ENCODE measurements at regions not wholly inside any gene's neighbourhood (a gene's known extent, or its start where the extent isn't known, plus 50 kb on each side); places are given as distances from the start of the nearest gene placed in this dataset.

DNA sequence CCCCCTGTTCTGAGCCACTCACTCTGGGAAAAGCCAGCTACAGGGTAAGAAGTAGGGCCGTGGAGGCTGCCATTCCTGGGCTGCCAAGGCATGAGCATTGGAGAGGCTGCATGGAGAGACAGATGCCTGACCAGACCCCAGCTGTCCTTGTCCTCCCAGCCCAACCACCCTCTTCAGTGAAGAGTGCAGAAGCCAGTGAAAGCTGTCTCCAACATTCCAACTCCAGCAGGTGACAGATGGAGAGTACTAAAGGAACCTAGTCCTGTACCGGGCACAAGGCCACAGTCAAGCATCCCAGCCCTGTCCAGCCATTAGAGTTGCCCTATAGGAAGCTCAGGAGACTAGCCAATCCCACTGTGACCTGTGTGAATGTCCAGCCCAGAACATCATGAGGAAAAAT lies 165.1 kb downstream of the DIRAS2 start:
- no peaks in the 10 kb centered on the region for H4K20me1 ChIP-seq (ENCODE audit: insufficient read depth, poor library complexity, severe bottlenecking)
- no peaks in the 10 kb centered on the region for H3K36me3 ChIP-seq (replicated peaks; ENCODE audit: insufficient read depth, low read depth)
- no peak for TF ChIP-seq EZH2phosphoT487 (IDR thresholded peaks at IDR 0.05; ENCODE audit: low read depth, severe bottlenecking, unreplicated experiment)
- TF ChIP-seq, protein P1, sequence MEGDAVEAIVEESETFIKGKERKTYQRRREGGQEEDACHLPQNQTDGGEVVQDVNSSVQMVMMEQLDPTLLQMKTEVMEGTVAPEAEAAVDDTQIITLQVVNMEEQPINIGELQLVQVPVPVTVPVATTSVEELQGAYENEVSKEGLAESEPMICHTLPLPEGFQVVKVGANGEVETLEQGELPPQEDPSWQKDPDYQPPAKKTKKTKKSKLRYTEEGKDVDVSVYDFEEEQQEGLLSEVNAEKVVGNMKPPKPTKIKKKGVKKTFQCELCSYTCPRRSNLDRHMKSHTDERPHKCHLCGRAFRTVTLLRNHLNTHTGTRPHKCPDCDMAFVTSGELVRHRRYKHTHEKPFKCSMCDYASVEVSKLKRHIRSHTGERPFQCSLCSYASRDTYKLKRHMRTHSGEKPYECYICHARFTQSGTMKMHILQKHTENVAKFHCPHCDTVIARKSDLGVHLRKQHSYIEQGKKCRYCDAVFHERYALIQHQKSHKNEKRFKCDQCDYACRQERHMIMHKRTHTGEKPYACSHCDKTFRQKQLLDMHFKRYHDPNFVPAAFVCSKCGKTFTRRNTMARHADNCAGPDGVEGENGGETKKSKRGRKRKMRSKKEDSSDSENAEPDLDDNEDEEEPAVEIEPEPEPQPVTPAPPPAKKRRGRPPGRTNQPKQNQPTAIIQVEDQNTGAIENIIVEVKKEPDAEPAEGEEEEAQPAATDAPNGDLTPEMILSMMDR (IDR thresholded peaks at IDR 0.05; ENCODE audit: poor library complexity), result no peak
- TF ChIP-seq EZH2 (IDR thresholded peaks at IDR 0.05; ENCODE audit: borderline replicate concordance), result no peak
- WGBS (ENCODE audit: low lambda C conversion rate, missing lambda C conversion rate), result 88% methylated on average over 2 of the region's 2 CpGs
- H3K4me1 ChIP-seq (ENCODE audit: insufficient read depth), result no peaks in the 10 kb centered on the region
- no peak for DNase-seq (ENCODE audit: low spot score)
- H2AFZ ChIP-seq, result no peak overlapping the region
- no peaks in the 10 kb centered on the region for H3K27me3 ChIP-seq
- H3K27ac ChIP-seq, result no peak overlapping the region
- no peaks in the 10 kb centered on the region for H3K9me2 ChIP-seq (replicated peaks; ENCODE audit: insufficient read depth)
- no peaks in the 10 kb centered on the region for H3K79me2 ChIP-seq
- no peaks in the 10 kb centered on the region for H3K9me3 ChIP-seq (ENCODE audit: low read depth)
- no peak overlapping the region for H3K4me3 ChIP-seq
- H3K4me2 ChIP-seq, result no peak overlapping the region

DNA sequence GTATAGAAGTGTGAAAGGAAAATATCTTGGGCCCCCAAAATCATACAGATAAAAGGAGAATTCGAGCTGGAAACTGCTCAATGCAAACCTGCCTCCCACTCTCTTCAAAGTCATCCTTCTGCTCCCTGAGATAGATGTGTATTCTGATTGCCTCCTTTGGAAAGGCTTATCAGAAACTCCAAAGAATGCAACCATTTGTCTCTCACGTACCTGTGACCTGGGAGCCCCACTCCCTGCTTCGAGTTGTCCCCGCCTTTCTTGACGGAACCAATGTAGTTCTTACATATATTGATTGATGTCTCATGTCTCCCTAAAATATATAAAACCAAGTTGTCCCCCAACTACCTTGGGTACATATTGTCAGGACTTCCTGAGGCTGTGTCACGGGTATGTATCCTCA lies 163.8 kb downstream of the DIRAS2 start:
- H3K27ac ChIP-seq, result no peak overlapping the region
- no peaks in the 10 kb centered on the region for H3K36me3 ChIP-seq (replicated peaks; ENCODE audit: insufficient read depth, low read depth)
- no peaks in the 10 kb centered on the region for H3K9me2 ChIP-seq (replicated peaks; ENCODE audit: insufficient read depth)
- no peaks in the 10 kb centered on the region for H4K20me1 ChIP-seq (ENCODE audit: insufficient read depth, poor library complexity, severe bottlenecking)
- DNase-seq (ENCODE audit: low spot score), result no peak
- no peak overlapping the region for H3K4me2 ChIP-seq
- WGBS (ENCODE audit: low lambda C conversion rate, missing lambda C conversion rate), result 48% methylated on average over 6 of the region's 6 CpGs
- H3K4me1 ChIP-seq (ENCODE audit: insufficient read depth), result no peaks in the 10 kb centered on the region
- TF ChIP-seq EZH2 (IDR thresholded peaks at IDR 0.05; ENCODE audit: borderline replicate concordance) (no peak), EZH2phosphoT487 (IDR thresholded peaks at IDR 0.05; ENCODE audit: low read depth, severe bottlenecking, unreplicated experiment) (no peak)
- TF ChIP-seq, protein P1 (IDR thresholded peaks at IDR 0.05; ENCODE audit: poor library complexity), result no peak
- H3K4me3 ChIP-seq, result no peak overlapping the region
- no peaks in the 10 kb centered on the region for H3K79me2 ChIP-seq
- H2AFZ ChIP-seq, result no peak overlapping the region
- H3K27me3 ChIP-seq, result no peaks in the 10 kb centered on the region
- H3K9me3 ChIP-seq (ENCODE audit: low read depth), result no peaks in the 10 kb centered on the region

DNA sequence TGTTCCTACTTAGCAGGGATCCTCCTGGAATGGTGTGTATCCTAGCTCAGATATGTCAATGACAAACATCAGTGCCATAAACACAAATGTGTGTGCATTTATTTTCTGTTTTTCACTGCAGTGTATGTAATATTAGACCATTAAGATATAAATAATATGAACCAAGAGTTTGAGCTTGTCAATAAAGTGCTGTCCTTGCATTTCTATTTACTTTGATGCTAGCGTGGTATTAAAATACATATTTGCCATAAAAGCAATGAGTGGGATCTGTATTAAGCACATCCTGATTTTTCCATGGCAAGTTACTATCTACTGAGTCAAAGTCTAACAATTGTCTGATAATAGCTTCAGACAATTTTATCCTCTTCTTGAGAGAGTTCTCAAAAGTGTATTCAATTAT lies 157.6 kb downstream of the DIRAS2 start:
- Histone ChIP-seq H3K27ac (no peak overlapping the region), H3K36me3 (replicated peaks; ENCODE audit: insufficient read depth, low read depth) (no peaks in the 10 kb centered on the region), H3K79me2 (no peaks in the 10 kb centered on the region), H3K4me1 (ENCODE audit: insufficient read depth) (no peaks in the 10 kb centered on the region), H2AFZ (no peak overlapping the region), H3K4me2 (no peak overlapping the region), H3K9me2 (replicated peaks; ENCODE audit: insufficient read depth) (no peaks in the 10 kb centered on the region), H3K27me3 (no peaks in the 10 kb centered on the region), H3K4me3 (no peak overlapping the region), H3K9me3 (ENCODE audit: low read depth) (no peaks in the 10 kb centered on the region), H4K20me1 (ENCODE audit: insufficient read depth, poor library complexity, severe bottlenecking) (no peaks in the 10 kb centered on the region)
- TF ChIP-seq, protein P1 (IDR thresholded peaks at IDR 0.05; ENCODE audit: poor library complexity), result no peak
- TF ChIP-seq EZH2phosphoT487 (IDR thresholded peaks at IDR 0.05; ENCODE audit: low read depth, severe bottlenecking, unreplicated experiment), result no peak
- no peak for TF ChIP-seq EZH2 (IDR thresholded peaks at IDR 0.05; ENCODE audit: borderline replicate concordance)
- no peak for DNase-seq (ENCODE audit: low spot score)
- 97% methylated on average over 1 of the region's 1 CpG for WGBS (ENCODE audit: low lambda C conversion rate, missing lambda C conversion rate)

DNA sequence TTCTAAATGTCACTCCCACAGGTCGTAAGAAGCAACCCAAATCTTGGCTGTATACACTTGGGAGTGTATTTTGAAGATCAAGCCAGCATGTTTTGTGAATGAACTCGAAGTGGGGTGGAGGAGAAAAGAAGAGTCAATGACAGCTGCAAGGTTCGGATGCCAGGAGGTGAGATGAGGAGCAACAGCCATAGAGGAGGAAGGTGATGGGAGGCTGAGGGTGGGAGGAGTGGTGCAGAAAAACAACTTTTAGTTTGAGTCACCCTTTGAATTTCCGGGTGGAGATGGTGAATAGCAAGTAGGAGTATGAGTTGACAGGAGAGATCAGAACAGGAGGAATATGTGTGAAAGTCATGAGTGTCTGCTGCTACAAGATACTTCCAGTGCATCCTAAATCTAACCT lies 153.6 kb downstream of the DIRAS2 start:
- DNase-seq (ENCODE audit: low spot score), result no peak
- Histone ChIP-seq H2AFZ (no peak overlapping the region), H3K4me1 (ENCODE audit: insufficient read depth) (no peaks in the 10 kb centered on the region), H3K27ac (no peak overlapping the region), H3K27me3 (no peaks in the 10 kb centered on the region), H3K9me2 (replicated peaks; ENCODE audit: insufficient read depth) (no peaks in the 10 kb centered on the region), H3K4me3 (no peak overlapping the region), H3K79me2 (no peaks in the 10 kb centered on the region), H4K20me1 (ENCODE audit: insufficient read depth, poor library complexity, severe bottlenecking) (no peaks in the 10 kb centered on the region), H3K36me3 (replicated peaks; ENCODE audit: insufficient read depth, low read depth) (no peaks in the 10 kb centered on the region), H3K9me3 (ENCODE audit: low read depth) (no peaks in the 10 kb centered on the region), H3K4me2 (no peak overlapping the region)
- WGBS (ENCODE audit: low lambda C conversion rate, missing lambda C conversion rate), result 88% methylated on average over 4 of the region's 4 CpGs
- TF ChIP-seq, protein P1 (IDR thresholded peaks at IDR 0.05; ENCODE audit: poor library complexity), result no peak
- TF ChIP-seq EZH2 (IDR thresholded peaks at IDR 0.05; ENCODE audit: borderline replicate concordance) (no peak), EZH2phosphoT487 (IDR thresholded peaks at IDR 0.05; ENCODE audit: low read depth, severe bottlenecking, unreplicated experiment) (no peak)

Data from hepatocyte (in vitro differentiated cells).